Upper lobe of left lung (tissue), 4 donors: ENCODE measurements at regions not wholly inside any gene's neighbourhood (a gene's known extent, or its start where the extent isn't known, plus 50 kb on each side); places are given as distances from the start of the nearest gene placed in this dataset.

Experiments used
- CTCF ChIP-seq, 6 experiments: fragments of 450-650 bp in 4 of 6; fragments of 200-600 bp in 2 of 6; sonication (generic) in 2 of 6; IDR thresholded peaks; one replicate each; pipeline ENCODE4 v1.5.1; 2016 to 2019; ENCODE audit warnings: antibody characterized with exemption in 6 of 6
- EP300 ChIP-seq, 4 donors: sonication (generic); formaldehyde crosslinking; IDR thresholded peaks; one replicate each; pipeline ENCODE4 v1.5.1; 2017; ENCODE audit warnings: antibody characterized with exemption in 4 of 4, control low read depth in 2 of 4
- POLR2A ChIP-seq, 4 donors: fragments of 450-650 bp; IDR thresholded peaks; one replicate each; pipeline ENCODE4 v1.5.1; 2016 to 2017; ENCODE audit warnings: antibody characterized with exemption in 4 of 4, mild to moderate bottlenecking in 2 of 4
- POLR2AphosphoS5 ChIP-seq, 2 donors: sonication (generic); formaldehyde crosslinking; IDR thresholded peaks; one replicate each; pipeline ENCODE4 v1.5.1; 2017; ENCODE audit warnings: antibody characterized with exemption in 2 of 2

GRCh38 chr3:94441494-94441847 is 378.6 kb downstream of the NSUN3 start:
- TF ChIP-seq POLR2A (IDR thresholded peaks at IDR 0.05) (no peak), EP300 (IDR thresholded peaks at IDR 0.05) (no peak), CTCF (IDR thresholded peaks at IDR 0.05) (no peak), POLR2AphosphoS5 (IDR thresholded peaks at IDR 0.05) (no peak)
